ENCODE measurements at regions not wholly inside any gene's neighbourhood (a gene's known extent, or its start where the extent isn't known, plus 50 kb on each side); places are given as distances from the start of the nearest gene placed in this dataset.

DNA sequence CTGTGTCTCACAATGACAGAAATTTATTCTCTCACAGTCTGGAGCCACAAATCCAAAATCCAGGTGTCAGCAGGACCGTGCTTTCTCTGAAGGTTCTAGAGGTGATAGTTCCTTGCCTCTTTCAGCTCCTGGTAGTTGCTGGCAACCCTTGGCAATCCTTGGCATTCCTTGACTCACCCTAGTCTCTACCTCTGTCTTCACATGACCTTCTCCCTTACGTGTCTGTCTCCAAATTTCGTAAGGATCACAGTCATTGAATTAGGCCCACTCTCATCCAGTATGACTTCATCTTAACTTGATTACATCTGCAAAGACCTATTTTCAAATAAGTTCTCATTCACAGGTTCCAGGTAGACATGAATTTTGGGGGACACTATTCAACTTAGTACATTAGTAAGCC, 143.1 kb downstream of the CEP57L1 start:
- no peak for TF ChIP-seq POLR2AphosphoS5 (IDR thresholded peaks at IDR 0.05; ENCODE audit: low read depth, low read length)
- TF ChIP-seq POU2F2 (IDR thresholded peaks at IDR 0.05; ENCODE audit: low read depth, low read length): no peak
- TF ChIP-seq POLR2A (IDR thresholded peaks at IDR 0.05; ENCODE audit: low read depth, low read length): no peak
- TF ChIP-seq TAF1 (IDR thresholded peaks at IDR 0.05; ENCODE audit: low read depth, low read length): no peak
- no peak for TF ChIP-seq SPI1 (IDR thresholded peaks at IDR 0.05; ENCODE audit: low read depth, low read length)

All from GM12891 (cell line).